ENCODE measurements at regions not wholly inside any gene's neighbourhood (a gene's known extent, or its start where the extent isn't known, plus 50 kb on each side); places are given as distances from the start of the nearest gene placed in this dataset.

DNA sequence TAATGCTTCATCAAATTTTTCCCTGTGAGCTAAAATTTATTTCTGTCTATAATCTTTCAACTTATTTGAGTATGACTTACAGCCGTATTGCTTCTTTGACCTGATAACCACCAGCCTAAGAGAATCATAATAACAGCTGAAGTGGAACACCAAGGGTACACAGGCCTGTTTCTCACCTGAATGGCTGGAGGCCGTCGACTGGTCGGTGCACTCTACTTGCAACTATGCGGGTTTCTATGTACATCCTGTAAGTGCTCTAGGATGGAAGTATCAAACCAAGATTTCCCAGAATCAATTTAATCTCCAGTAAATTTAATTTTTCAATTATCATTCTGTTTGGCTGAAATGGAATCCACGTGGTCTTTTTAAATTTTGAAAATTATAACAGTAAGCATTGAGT, 504.8 kb upstream of the PHF14 start:
- Histone ChIP-seq H2AFZ (ENCODE audit: control insufficient read depth, low read length) (no peak overlapping the region), H3K4me2 (ENCODE audit: control insufficient read depth, extremely low read depth, insufficient read depth, low read depth, low read length) (no peak overlapping the region), H3K27ac (ENCODE audit: control insufficient read depth, insufficient read depth, low read length) (no peak overlapping the region), H3K27me3 (ENCODE audit: control insufficient read depth, extremely low read depth, insufficient read depth, low read length) (no peaks in the 10 kb centered on the region), H3K9me3 (ENCODE audit: control insufficient read depth, low read depth, low read length) (no peaks in the 10 kb centered on the region), H3K79me2 (ENCODE audit: control insufficient read depth, insufficient read depth, low read length) (no peaks in the 10 kb centered on the region), H3K9ac (ENCODE audit: control insufficient read depth, extremely low read depth, insufficient read depth, low read length) (no peak overlapping the region), H3K36me3 (ENCODE audit: control insufficient read depth in 2 of 2, extremely low read depth in 1 of 2, insufficient read depth in 2 of 2, low read length in 2 of 2) (no peaks in the 10 kb centered on the region), H3K4me1 (ENCODE audit: control insufficient read depth, extremely low read depth, insufficient read depth, low read length) (no peaks in the 10 kb centered on the region), H3K4me3 (ENCODE audit: control insufficient read depth in 2 of 3, extremely low read depth in 1 of 3, insufficient read depth in 2 of 3, low read depth in 1 of 3, low read length in 3 of 3) (no peak overlapping the region), H3K9me1 (ENCODE audit: control insufficient read depth, extremely low read depth, insufficient read depth, low read length) (no peaks in the 10 kb centered on the region), H4K20me1 (ENCODE audit: control insufficient read depth, extremely low read depth, insufficient read depth, low read length) (no peaks in the 10 kb centered on the region)
- DNase-seq (ENCODE audit: low read depth, low spot score) = no peak
- dilution Hi-C loops (cut with MboI; ENCODE audit: extremely low pct_ligation_motif_present, low sequenced_read_pairs) = no loop called here
- FAIRE-seq = no peak
- no peak for TF ChIP-seq EZH2 (IDR thresholded peaks at IDR 0.05; ENCODE audit: low read length)
- TF ChIP-seq, protein P1, sequence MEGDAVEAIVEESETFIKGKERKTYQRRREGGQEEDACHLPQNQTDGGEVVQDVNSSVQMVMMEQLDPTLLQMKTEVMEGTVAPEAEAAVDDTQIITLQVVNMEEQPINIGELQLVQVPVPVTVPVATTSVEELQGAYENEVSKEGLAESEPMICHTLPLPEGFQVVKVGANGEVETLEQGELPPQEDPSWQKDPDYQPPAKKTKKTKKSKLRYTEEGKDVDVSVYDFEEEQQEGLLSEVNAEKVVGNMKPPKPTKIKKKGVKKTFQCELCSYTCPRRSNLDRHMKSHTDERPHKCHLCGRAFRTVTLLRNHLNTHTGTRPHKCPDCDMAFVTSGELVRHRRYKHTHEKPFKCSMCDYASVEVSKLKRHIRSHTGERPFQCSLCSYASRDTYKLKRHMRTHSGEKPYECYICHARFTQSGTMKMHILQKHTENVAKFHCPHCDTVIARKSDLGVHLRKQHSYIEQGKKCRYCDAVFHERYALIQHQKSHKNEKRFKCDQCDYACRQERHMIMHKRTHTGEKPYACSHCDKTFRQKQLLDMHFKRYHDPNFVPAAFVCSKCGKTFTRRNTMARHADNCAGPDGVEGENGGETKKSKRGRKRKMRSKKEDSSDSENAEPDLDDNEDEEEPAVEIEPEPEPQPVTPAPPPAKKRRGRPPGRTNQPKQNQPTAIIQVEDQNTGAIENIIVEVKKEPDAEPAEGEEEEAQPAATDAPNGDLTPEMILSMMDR (optimal IDR thresholded peaks at IDR 0.05 in 1 of 3, IDR thresholded peaks at IDR 0.05 in 1 of 3, conservative IDR thresholded peaks at IDR 0.05 in 1 of 3; ENCODE audit: extremely low read depth in 1 of 3, insufficient read depth in 2 of 3, low read length in 3 of 3) = no peak

GRCh38 chr7:10469476-10469875, 504.2 kb upstream of the PHF14 start:
- Histone ChIP-seq H4K20me1 (ENCODE audit: control insufficient read depth, extremely low read depth, insufficient read depth, low read length) (no peaks in the 10 kb centered on the region), H3K27ac (ENCODE audit: control insufficient read depth, insufficient read depth, low read length) (no peak overlapping the region), H3K4me2 (ENCODE audit: control insufficient read depth, extremely low read depth, insufficient read depth, low read depth, low read length) (no peak overlapping the region), H3K9ac (ENCODE audit: control insufficient read depth, extremely low read depth, insufficient read depth, low read length) (no peak overlapping the region), H2AFZ (ENCODE audit: control insufficient read depth, low read length) (no peak overlapping the region), H3K9me1 (ENCODE audit: control insufficient read depth, extremely low read depth, insufficient read depth, low read length) (no peaks in the 10 kb centered on the region), H3K36me3 (ENCODE audit: control insufficient read depth in 2 of 2, extremely low read depth in 1 of 2, insufficient read depth in 2 of 2, low read length in 2 of 2) (no peaks in the 10 kb centered on the region), H3K79me2 (ENCODE audit: control insufficient read depth, insufficient read depth, low read length) (no peaks in the 10 kb centered on the region), H3K9me3 (ENCODE audit: control insufficient read depth, low read depth, low read length) (no peaks in the 10 kb centered on the region), H3K4me1 (ENCODE audit: control insufficient read depth, extremely low read depth, insufficient read depth, low read length) (no peaks in the 10 kb centered on the region), H3K27me3 (ENCODE audit: control insufficient read depth, extremely low read depth, insufficient read depth, low read length) (no peaks in the 10 kb centered on the region), H3K4me3 (ENCODE audit: control insufficient read depth in 2 of 3, extremely low read depth in 1 of 3, insufficient read depth in 2 of 3, low read depth in 1 of 3, low read length in 3 of 3) (no peak overlapping the region)
- DNase-seq (ENCODE audit: low read depth, low spot score) = no peak
- dilution Hi-C loops (cut with MboI; ENCODE audit: extremely low pct_ligation_motif_present, low sequenced_read_pairs) = no loop called here
- FAIRE-seq = no peak
- TF ChIP-seq, protein P1 (optimal IDR thresholded peaks at IDR 0.05 in 1 of 3, IDR thresholded peaks at IDR 0.05 in 1 of 3, conservative IDR thresholded peaks at IDR 0.05 in 1 of 3; ENCODE audit: extremely low read depth in 1 of 3, insufficient read depth in 2 of 3, low read length in 3 of 3) = no peak
- no peak for TF ChIP-seq EZH2 (IDR thresholded peaks at IDR 0.05; ENCODE audit: low read length)

Measured in keratinocyte (primary cell).